H9 (cell line): ENCODE measurements at regions not wholly inside any gene's neighbourhood (a gene's known extent, or its start where the extent isn't known, plus 50 kb on each side); places are given as distances from the start of the nearest gene placed in this dataset.

Experiments
- DNase-seq: peaks from one replicate; pipeline ENCODE4 v3.0.0-alpha.2; 2017
- H2AFZ ChIP-seq: one replicate; pipeline ENCODE4 v1.6.1; 2013; ENCODE audit warnings: mild to moderate bottlenecking, low read length, control low read depth, moderate library complexity
- H2AK5ac ChIP-seq: 2 replicates; pipeline ENCODE4 v1.6.1; 2013; ENCODE audit warnings: low read length, control low read depth, mixed read lengths; ENCODE audit not compliant: insufficient read length
- H2BK120ac ChIP-seq: one replicate; pipeline ENCODE4 v1.6.1; 2013; ENCODE audit warnings: low read depth, mild to moderate bottlenecking, low read length, control low read depth, inconsistent platforms; ENCODE audit not compliant: poor library complexity, severe bottlenecking
- H2BK12ac ChIP-seq: 2 replicates; pipeline ENCODE4 v1.6.1; 2013; ENCODE audit warnings: low read length, control low read depth, mixed read lengths, low read depth; ENCODE audit not compliant: insufficient read length
- H2BK15ac ChIP-seq: 2 replicates; pipeline ENCODE4 v1.6.1; 2013; ENCODE audit warnings: low read depth, low read length, control low read depth
- H2BK20ac ChIP-seq: one replicate; pipeline ENCODE4 v1.6.1; 2013; ENCODE audit warnings: low read depth, mild to moderate bottlenecking, low read length, control low read depth, inconsistent platforms; ENCODE audit not compliant: poor library complexity, severe bottlenecking
- H2BK5ac ChIP-seq: 2 replicates; pipeline ENCODE4 v1.6.1; 2013; ENCODE audit warnings: low read length, control low read depth, mixed read lengths; ENCODE audit not compliant: insufficient read length
- H3K14ac ChIP-seq: 2 replicates; pipeline ENCODE4 v1.6.1; 2013; ENCODE audit warnings: low read length, control low read depth; ENCODE audit not compliant: insufficient read depth
- H3K18ac ChIP-seq: 2 replicates; pipeline ENCODE4 v1.6.1; 2013; ENCODE audit warnings: low read depth, mild to moderate bottlenecking, mixed read lengths, low read length, control low read depth; ENCODE audit not compliant: insufficient read length
- H3K23ac ChIP-seq: 2 replicates; pipeline ENCODE4 v1.6.1; 2013; ENCODE audit warnings: low read length, control low read depth, mixed read lengths, low read depth; ENCODE audit not compliant: insufficient read length
- H3K23me2 ChIP-seq: 2 replicates; pipeline ENCODE4 v1.6.1; 2013; ENCODE audit warnings: low read depth, mild to moderate bottlenecking, mixed read lengths, low read length, control low read depth; ENCODE audit not compliant: insufficient read length, poor library complexity, severe bottlenecking
- H3K27ac ChIP-seq: 2 replicates; pipeline ENCODE4 v1.5.1; 2013; ENCODE audit warnings: low read length, control low read depth, mixed read lengths, low read depth; ENCODE audit not compliant: insufficient read length
- H3K27me3 ChIP-seq: 2 replicates; pipeline ENCODE4 v1.6.1; 2013; ENCODE audit warnings: low read length, control low read depth, inconsistent platforms; ENCODE audit not compliant: insufficient read depth
- H3K4ac ChIP-seq: 2 replicates; pipeline ENCODE4 v1.6.1; 2013; ENCODE audit warnings: low read depth, mild to moderate bottlenecking, control low read depth, inconsistent platforms, low read length, moderate library complexity
- H3K4me1 ChIP-seq: 2 replicates; pipeline ENCODE4 v1.6.1; 2013; ENCODE audit warnings: low read length, control low read depth, inconsistent platforms; ENCODE audit not compliant: insufficient read depth
- H3K4me2 ChIP-seq: 2 replicates; pipeline ENCODE4 v1.6.1; 2013; ENCODE audit warnings: low read length, control low read depth, mixed read lengths; ENCODE audit not compliant: insufficient read length, insufficient read depth
- H3K56ac ChIP-seq: 2 replicates; pipeline ENCODE4 v1.6.1; 2013; ENCODE audit warnings: low read depth, mild to moderate bottlenecking, mixed read lengths, low read length, control low read depth; ENCODE audit not compliant: insufficient read length
- H3K79me1 ChIP-seq: 2 replicates; pipeline ENCODE4 v1.6.1; 2013; ENCODE audit warnings: low read depth, mild to moderate bottlenecking, moderate library complexity, low read length, control low read depth, inconsistent platforms; ENCODE audit not compliant: insufficient read depth, poor library complexity, severe bottlenecking
- H3K79me2 ChIP-seq: 2 replicates; pipeline ENCODE4 v1.6.1; 2013; ENCODE audit warnings: low read length, control low read depth, inconsistent platforms; ENCODE audit not compliant: insufficient read depth
- H3K9ac ChIP-seq: 2 replicates; pipeline ENCODE4 v1.6.1; 2013; ENCODE audit warnings: low read length, control low read depth, mixed read lengths; ENCODE audit not compliant: insufficient read length; ENCODE audit errors: extremely low read depth
- H3K9me3 ChIP-seq: one replicate; pipeline ENCODE4 v1.6.1; 2013; ENCODE audit warnings: low read depth, low read length, inconsistent platforms; ENCODE audit not compliant: control insufficient read depth
- H3T11ph ChIP-seq: one replicate; pipeline ENCODE4 v1.6.1; 2013; ENCODE audit warnings: mild to moderate bottlenecking, low read length, control low read depth, inconsistent platforms
- H4K20me1 ChIP-seq: one replicate; pipeline ENCODE4 v1.6.1; 2013; ENCODE audit not compliant: control insufficient read depth, insufficient read length, insufficient read depth
- H4K5ac ChIP-seq: 2 replicates; pipeline ENCODE4 v1.6.1; 2013; ENCODE audit warnings: low read depth, mild to moderate bottlenecking, mixed read lengths, low read length, control low read depth; ENCODE audit not compliant: insufficient read length
- H4K8ac ChIP-seq: replicated peaks from 2 replicates; pipeline ENCODE4 v1.6.1; 2013; ENCODE audit warnings: low read length, control low read depth, mixed read lengths, low read depth; ENCODE audit not compliant: insufficient read length
- H4K91ac ChIP-seq: 2 replicates; pipeline ENCODE4 v1.6.1; 2013; ENCODE audit warnings: low read depth, mild to moderate bottlenecking, moderate library complexity, mixed read lengths, low read length, control low read depth; ENCODE audit not compliant: insufficient read length
- H3K27ac Mint-ChIP-seq, 3 experiments: 2 replicates in 2 of 3; 3 replicates in 1 of 3; pipeline ENCODE4 v1.8.0; 2020 to 2021; ENCODE audit warnings: mixed read lengths in 3 of 3, mild to moderate bottlenecking in 1 of 3, moderate library complexity in 1 of 3
- H3K27me3 Mint-ChIP-seq: 2 replicates; pipeline ENCODE4 v1.8.0; 2021; ENCODE audit warnings: low read depth, mild to moderate bottlenecking, moderate library complexity, mixed read lengths
- H3K36me3 Mint-ChIP-seq, 3 experiments: 2 replicates in 2 of 3; 3 replicates in 1 of 3; pipeline ENCODE4 v1.8.0; 2020 to 2021; ENCODE audit warnings: low read depth in 3 of 3, mixed read lengths in 3 of 3; ENCODE audit not compliant: insufficient read depth in 1 of 3
- H3K4me1 Mint-ChIP-seq, 2 experiments: 2 replicates each; pipeline ENCODE4 v1.8.0; 2020; ENCODE audit warnings: mixed read lengths in 2 of 2
- H3K4me3 Mint-ChIP-seq, 2 experiments: 2 replicates in 1 of 2; 3 replicates in 1 of 2; pipeline ENCODE4 v1.8.0; 2020 to 2021; ENCODE audit warnings: mild to moderate bottlenecking in 2 of 2, mixed read lengths in 2 of 2, moderate library complexity in 1 of 2
- H3K9me3 Mint-ChIP-seq, 2 experiments: 2 replicates in 1 of 2; 3 replicates in 1 of 2; pipeline ENCODE4 v1.8.0; 2020; ENCODE audit warnings: mild to moderate bottlenecking in 2 of 2, mixed read lengths in 2 of 2, moderate library complexity in 1 of 2
- CTCF ChIP-seq: fragments of 200-600 bp; sonication (generic); conservative IDR thresholded peaks from 3 replicates; pipeline ENCODE4 v1.8.0; 2021; ENCODE audit warnings: antibody characterized with exemption, mild to moderate bottlenecking
- WGBS: extraction: QIAGEN DNeasy Blood & Tissue Kit; methylation state at CpG from one replicate; pipeline ENCODE4 v1.1.7; 2013; ENCODE audit warnings: missing lambda C conversion rate, low lambda C conversion rate, mixed read lengths; ENCODE audit not compliant: insufficient read length; ENCODE audit errors: extremely low coverage; 5-methylcytosine and 5-hydroxymethylcytosine counted together

- no peak overlapping the region for H3K4me3 Mint-ChIP-seq
- no peaks in the 10 kb centered on the region for H3K4me1 Mint-ChIP-seq
- H3K4ac ChIP-seq = no peak overlapping the region
- H3K9me3 ChIP-seq = no peaks in the 10 kb centered on the region
- no peak overlapping the region for H4K91ac ChIP-seq
- no peaks in the 10 kb centered on the region for H4K20me1 ChIP-seq
- no peaks in the 10 kb centered on the region for H3K79me1 ChIP-seq
- no peak overlapping the region for H2BK120ac ChIP-seq
- no peak overlapping the region for H4K8ac ChIP-seq
- H4K5ac ChIP-seq = no peak overlapping the region
- no peak overlapping the region for H3K27ac ChIP-seq
- no peaks in the 10 kb centered on the region for H3K4me1 ChIP-seq
- no peaks in the 10 kb centered on the region for H3K9me3 Mint-ChIP-seq
- H3K23me2 ChIP-seq = no peaks in the 10 kb centered on the region
- no peak for DNase-seq
- no peak overlapping the region for H3T11ph ChIP-seq
- no peak overlapping the region for H2AFZ ChIP-seq
- H2BK5ac ChIP-seq = no peak overlapping the region
- H3K23ac ChIP-seq = no peak overlapping the region
- no peak overlapping the region for H3K18ac ChIP-seq
- no peak for TF ChIP-seq CTCF
- no peaks in the 10 kb centered on the region for H3K79me2 ChIP-seq
- H3K27me3 Mint-ChIP-seq = no peaks in the 10 kb centered on the region
- H3K27me3 ChIP-seq = no peaks in the 10 kb centered on the region
- H2BK15ac ChIP-seq = no peak overlapping the region
- 100% methylated on average over 1 of the region's 1 CpG for WGBS
- no peaks in the 10 kb centered on the region for H3K36me3 Mint-ChIP-seq
- no peak overlapping the region for H3K56ac ChIP-seq
- no peak overlapping the region for H3K27ac Mint-ChIP-seq
- H3K4me2 ChIP-seq = no peak overlapping the region
- H2BK12ac ChIP-seq = no peak overlapping the region
- no peak overlapping the region for H3K9ac ChIP-seq
- no peak overlapping the region for H2AK5ac ChIP-seq
- no peak overlapping the region for H2BK20ac ChIP-seq
- no peak overlapping the region for H3K14ac ChIP-seq
Measured at GRCh38 chr21:16087523-16087922, 357.7 kb downstream of the USP25 start.
